AG04450 (cell line): ENCODE measurements at regions not wholly inside any gene's neighbourhood (a gene's known extent, or its start where the extent isn't known, plus 50 kb on each side); places are given as distances from the start of the nearest gene placed in this dataset.

ENCODE experiments used
- CTCF ChIA-PET: fragments of 300-600, 350-600 bp; formaldehyde crosslinking; extraction: SDS; loops from one replicate; lab custom pipeline; 2022; ENCODE audit warnings: antibody characterized with exemption, inconsistent platforms; lab: Charles Lee
- POLR2A ChIA-PET: fragments of 350-600 bp; formaldehyde crosslinking; extraction: SDS; loops from one replicate; lab custom pipeline; 2021; ENCODE audit warnings: antibody characterized with exemption, inconsistent platforms; lab: Yijun Ruan, JAX
- DNase-seq: peaks from one replicate; pipeline ENCODE4 v3.0.0-alpha.2; 2011; ENCODE audit warnings: low read depth, low spot score
- H3K27ac ChIP-seq: one replicate; pipeline ENCODE4 v1.5.1; 2012; ENCODE audit warnings: low read depth, low read length, control low read depth
- H3K27me3 ChIP-seq: one replicate; pipeline ENCODE4 v1.6.0; 2012; ENCODE audit warnings: low read length; ENCODE audit not compliant: control insufficient read depth, insufficient read depth
- H3K4me3 ChIP-seq: 2 replicates; pipeline ENCODE4 v1.5.1; 2011; ENCODE audit warnings: mild to moderate bottlenecking, low read depth, low read length, control low read depth
- H3K9me3 ChIP-seq: 2 replicates; pipeline ENCODE4 v1.5.1; 2012; ENCODE audit warnings: low read length; ENCODE audit not compliant: control insufficient read depth, insufficient read depth
- TF ChIP-seq, protein P1 (sequence below): IDR thresholded peaks from 2 replicates; pipeline ENCODE4 v1.5.1; 2011; ENCODE audit warnings: low read depth, low read length, control low read depth, inconsistent platforms

DNA sequence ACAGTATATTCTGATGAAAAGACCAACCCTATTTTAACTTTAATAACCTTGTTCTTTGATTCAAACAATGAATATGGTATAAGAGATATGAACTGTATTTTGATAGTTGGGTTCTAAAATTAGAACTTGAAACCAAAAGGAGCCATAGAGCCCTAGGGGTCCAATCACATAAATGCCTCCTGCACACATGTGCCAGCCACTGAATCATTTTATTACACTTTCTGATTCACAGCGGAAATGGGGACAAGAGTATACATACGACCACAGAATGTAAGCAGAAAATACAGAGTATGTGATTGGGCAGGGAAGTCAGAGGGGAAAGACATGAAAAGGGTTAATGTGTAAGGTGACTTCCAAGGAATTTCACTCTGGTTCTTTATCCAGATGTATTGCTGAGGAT lies 1000.2 kb downstream of the NR2F1-AS1 start:
- Histone ChIP-seq H3K27me3 (no peaks in the 10 kb centered on the region), H3K27ac (no peak overlapping the region), H3K4me3 (no peak overlapping the region), H3K9me3 (no peaks in the 10 kb centered on the region; the same call in 1 of the 2 replicates)
- TF ChIP-seq, protein P1, sequence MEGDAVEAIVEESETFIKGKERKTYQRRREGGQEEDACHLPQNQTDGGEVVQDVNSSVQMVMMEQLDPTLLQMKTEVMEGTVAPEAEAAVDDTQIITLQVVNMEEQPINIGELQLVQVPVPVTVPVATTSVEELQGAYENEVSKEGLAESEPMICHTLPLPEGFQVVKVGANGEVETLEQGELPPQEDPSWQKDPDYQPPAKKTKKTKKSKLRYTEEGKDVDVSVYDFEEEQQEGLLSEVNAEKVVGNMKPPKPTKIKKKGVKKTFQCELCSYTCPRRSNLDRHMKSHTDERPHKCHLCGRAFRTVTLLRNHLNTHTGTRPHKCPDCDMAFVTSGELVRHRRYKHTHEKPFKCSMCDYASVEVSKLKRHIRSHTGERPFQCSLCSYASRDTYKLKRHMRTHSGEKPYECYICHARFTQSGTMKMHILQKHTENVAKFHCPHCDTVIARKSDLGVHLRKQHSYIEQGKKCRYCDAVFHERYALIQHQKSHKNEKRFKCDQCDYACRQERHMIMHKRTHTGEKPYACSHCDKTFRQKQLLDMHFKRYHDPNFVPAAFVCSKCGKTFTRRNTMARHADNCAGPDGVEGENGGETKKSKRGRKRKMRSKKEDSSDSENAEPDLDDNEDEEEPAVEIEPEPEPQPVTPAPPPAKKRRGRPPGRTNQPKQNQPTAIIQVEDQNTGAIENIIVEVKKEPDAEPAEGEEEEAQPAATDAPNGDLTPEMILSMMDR, result no peak
- DNase-seq, result no peak
- POLR2A ChIA-PET, result no interaction called here
- CTCF ChIA-PET, result no interaction called here

DNA sequence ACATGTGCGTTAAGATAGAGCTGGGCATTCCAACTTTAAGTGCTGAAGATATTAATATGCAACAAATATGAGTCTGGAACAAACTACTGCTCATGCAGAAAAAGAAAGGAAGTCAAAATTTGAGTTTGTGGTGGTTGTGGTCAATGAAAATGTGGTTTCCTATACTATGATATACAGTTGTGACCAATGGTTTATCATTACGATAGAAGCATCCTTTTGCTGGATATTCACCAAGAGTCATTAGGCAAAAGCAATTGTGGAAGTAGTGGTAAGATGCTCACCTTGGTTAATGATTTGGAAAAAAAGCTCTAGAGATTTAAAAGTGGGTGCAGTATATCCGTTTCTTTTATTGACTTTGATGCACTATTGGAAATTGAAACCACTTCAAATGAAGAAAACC lies 1007.0 kb downstream of the NR2F1-AS1 start:
- H3K4me3 ChIP-seq, result no peak overlapping the region
- no peaks in the 10 kb centered on the region; the same call in 1 of the 2 replicates for H3K9me3 ChIP-seq
- no peak overlapping the region for H3K27ac ChIP-seq
- TF ChIP-seq, protein P1, result no peak
- CTCF ChIA-PET, result no interaction called here
- POLR2A ChIA-PET, result no interaction called here
- H3K27me3 ChIP-seq, result no peaks in the 10 kb centered on the region
- no peak for DNase-seq

DNA sequence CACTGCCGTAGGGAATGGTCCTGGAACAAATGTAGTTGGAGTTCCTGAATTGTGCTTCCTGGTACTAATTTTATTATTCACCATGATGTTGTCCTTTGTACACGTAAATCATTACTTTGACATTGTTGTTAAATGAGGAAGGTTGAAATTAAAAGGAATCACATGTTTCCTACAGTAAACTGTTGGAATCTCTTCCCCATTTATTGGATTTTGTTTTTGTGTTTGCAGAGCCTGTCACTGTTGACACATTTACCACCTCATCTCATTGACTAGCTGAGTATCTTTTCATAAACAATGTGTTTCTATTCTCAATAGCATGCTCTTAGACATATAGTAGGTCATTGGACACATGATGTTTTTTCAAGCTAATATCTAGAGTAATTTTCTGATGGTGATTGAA lies 1012.5 kb downstream of the NR2F1-AS1 start:
- Histone ChIP-seq H3K4me3 (no peak overlapping the region), H3K27ac (no peak overlapping the region), H3K9me3 (no peaks in the 10 kb centered on the region), H3K27me3 (no peaks in the 10 kb centered on the region)
- DNase-seq, result no peak
- ChIA-PET POLR2A (no interaction called here), CTCF (interaction anchor here (0.6 kb wide), 1 partner anchor 110 kb away, joined by 3 read pairs; no protein-coding TSS in a partner anchor)
- TF ChIP-seq, protein P1, result no peak

DNA sequence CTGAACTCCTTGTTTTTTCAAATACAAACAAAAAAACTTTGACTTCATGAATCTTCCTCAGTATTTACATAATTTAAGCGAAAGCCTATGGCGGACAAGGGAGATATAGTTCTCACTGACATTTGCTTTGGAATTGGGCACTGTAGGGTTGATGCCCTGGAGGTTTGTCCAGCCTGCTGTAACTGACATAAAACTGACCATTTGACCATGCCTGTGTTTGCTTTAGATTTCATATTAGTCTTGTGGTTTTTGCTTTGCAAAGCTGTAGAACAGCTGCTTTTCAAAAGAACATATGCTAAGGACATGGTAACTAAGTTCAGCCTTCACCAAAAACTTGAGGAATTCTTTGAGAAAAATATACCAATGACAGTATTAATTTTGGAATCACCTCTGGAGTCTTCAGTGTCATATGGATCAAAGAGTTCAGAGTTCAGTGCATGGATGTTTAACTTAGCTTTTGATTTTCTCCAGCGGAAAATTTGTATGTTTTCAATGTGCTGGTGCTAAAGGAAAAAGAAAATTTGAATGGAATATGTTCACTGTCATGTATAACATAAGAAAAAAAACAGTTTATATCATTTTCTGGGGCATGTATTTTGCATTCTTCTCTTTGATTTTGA lies 1013.1 kb downstream of the NR2F1-AS1 start:
- no peak for DNase-seq
- TF ChIP-seq, protein P1, result no peak
- Histone ChIP-seq H3K4me3 (no peak overlapping the region), H3K27ac (no peak overlapping the region), H3K9me3 (no peaks in the 10 kb centered on the region), H3K27me3 (no peaks in the 10 kb centered on the region)
- CTCF ChIA-PET, result no interaction called here
- POLR2A ChIA-PET, result no interaction called here

DNA sequence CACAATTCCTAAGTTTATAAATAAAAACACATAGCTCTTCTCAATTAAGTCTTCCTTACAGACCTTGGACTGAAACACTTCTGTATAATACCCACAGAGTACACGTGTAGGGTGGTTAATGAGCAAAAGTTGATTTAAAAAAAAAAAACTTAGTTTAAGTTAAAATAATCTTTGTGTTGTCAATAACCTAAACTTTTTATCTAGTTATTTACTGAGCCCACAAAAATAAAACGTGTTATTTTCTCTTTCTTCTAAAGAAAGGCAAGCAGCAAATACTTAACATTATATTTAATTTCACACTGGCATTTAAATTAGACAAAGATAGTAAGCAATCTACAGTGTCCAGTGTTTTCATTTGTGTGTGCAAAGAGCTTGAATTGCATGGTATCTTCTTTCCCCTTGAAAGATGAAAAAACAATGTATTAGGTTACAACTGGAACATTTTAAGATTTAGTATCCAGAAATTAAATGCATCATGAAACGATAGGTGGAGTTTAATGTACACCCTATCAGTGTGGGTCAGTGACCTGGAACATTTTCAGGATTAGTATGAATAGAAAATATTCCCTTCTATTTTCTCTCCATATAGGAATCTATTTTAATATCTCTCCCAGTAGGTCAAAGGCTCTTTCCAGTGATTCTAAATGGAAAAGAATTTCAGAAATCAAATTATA lies 1014.8 kb downstream of the NR2F1-AS1 start:
- Histone ChIP-seq H3K27me3 (no peaks in the 10 kb centered on the region), H3K9me3 (no peaks in the 10 kb centered on the region), H3K27ac (no peak overlapping the region), H3K4me3 (no peak overlapping the region)
- CTCF ChIA-PET, result no interaction called here
- TF ChIP-seq, protein P1, result no peak
- no peak for DNase-seq
- POLR2A ChIA-PET, result interaction anchor here (1.4 kb wide), 1 partner anchor 13 kb away, joined by 3 read pairs; no protein-coding TSS in a partner anchor
